ENCODE measurements at regions not wholly inside any gene's neighbourhood (a gene's known extent, or its start where the extent isn't known, plus 50 kb on each side); places are given as distances from the start of the nearest gene placed in this dataset.

DNA sequence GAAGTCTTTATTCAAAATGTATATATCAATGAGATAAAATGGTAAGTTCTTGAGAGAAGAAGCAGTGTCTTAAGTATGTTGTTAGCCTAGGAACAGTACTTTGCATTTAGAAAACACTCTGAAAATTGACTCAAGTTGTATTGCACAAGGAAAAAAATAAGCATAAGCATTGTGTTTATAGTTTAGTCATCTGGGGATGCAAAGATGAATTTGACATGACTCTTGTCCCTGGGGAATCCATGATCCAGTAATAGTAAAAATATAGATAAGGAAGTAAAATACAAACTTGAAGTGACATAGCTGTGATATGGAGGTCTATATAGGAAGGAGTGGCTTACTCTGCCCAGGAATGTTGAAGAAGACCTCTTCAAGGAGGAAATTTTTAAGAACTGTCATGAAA, 185.0 kb upstream of the PTBP2 start:
- H3K4me3 ChIP-seq (ENCODE audit: low read length), result no peak overlapping the region
- H3K4me1 ChIP-seq (ENCODE audit: low read length), result no peaks in the 10 kb centered on the region
- no peaks in the 10 kb centered on the region for H3K79me2 ChIP-seq (ENCODE audit: low read length)
- no peaks in the 10 kb centered on the region for H3K27me3 ChIP-seq (ENCODE audit: low read depth, low read length)
- H3K27ac ChIP-seq (ENCODE audit: low read length), result no peak overlapping the region
- no peaks in the 10 kb centered on the region for H3K36me3 ChIP-seq (replicated peaks; ENCODE audit: low read depth, low read length)
- no peak overlapping the region for H3K9ac ChIP-seq (ENCODE audit: low read length)
- H3K4me2 ChIP-seq (ENCODE audit: low read length), result no peak overlapping the region
- no peaks in the 10 kb centered on the region for H4K20me1 ChIP-seq (ENCODE audit: insufficient read depth, low read length)
- H3K9me3 ChIP-seq (ENCODE audit: insufficient read depth, low read length), result no peaks in the 10 kb centered on the region
- H2AFZ ChIP-seq (ENCODE audit: low read depth, low read length), result no peak overlapping the region
- no peak for TF ChIP-seq EZH2phosphoT487 (IDR thresholded peaks at IDR 0.05; ENCODE audit: low read depth)
- TF ChIP-seq, protein P1, sequence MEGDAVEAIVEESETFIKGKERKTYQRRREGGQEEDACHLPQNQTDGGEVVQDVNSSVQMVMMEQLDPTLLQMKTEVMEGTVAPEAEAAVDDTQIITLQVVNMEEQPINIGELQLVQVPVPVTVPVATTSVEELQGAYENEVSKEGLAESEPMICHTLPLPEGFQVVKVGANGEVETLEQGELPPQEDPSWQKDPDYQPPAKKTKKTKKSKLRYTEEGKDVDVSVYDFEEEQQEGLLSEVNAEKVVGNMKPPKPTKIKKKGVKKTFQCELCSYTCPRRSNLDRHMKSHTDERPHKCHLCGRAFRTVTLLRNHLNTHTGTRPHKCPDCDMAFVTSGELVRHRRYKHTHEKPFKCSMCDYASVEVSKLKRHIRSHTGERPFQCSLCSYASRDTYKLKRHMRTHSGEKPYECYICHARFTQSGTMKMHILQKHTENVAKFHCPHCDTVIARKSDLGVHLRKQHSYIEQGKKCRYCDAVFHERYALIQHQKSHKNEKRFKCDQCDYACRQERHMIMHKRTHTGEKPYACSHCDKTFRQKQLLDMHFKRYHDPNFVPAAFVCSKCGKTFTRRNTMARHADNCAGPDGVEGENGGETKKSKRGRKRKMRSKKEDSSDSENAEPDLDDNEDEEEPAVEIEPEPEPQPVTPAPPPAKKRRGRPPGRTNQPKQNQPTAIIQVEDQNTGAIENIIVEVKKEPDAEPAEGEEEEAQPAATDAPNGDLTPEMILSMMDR (IDR thresholded peaks at IDR 0.05; ENCODE audit: low read depth, low read length), result no peak

DNA sequence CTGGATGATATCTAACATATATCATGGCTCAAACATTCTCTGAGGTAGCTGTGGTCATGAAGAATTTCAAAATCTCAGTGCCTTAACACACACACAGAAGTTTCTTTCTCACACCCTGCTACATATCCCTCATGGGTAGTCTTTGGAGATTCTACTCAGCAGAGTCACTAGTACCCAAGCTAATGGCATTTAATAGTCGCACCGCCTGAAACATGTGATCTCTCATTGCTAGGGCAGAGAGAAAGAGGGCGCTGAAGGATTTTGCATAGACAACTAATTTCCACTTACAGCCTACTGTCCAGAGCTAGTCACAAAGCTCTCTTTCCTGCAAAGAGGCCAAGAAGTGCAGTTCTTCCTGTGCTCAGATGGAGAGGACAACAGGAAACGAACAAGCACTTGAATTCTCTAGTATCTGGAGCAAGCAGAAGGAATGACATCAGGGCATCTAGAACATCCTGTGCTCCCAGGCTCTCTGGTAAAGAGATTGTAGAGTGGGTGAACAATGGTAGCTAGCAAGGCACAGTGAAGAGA, 183.4 kb upstream of the PTBP2 start:
- no peak overlapping the region for H2AFZ ChIP-seq (ENCODE audit: low read depth, low read length)
- H3K4me3 ChIP-seq (ENCODE audit: low read length), result no peak overlapping the region
- no peaks in the 10 kb centered on the region for H3K9me3 ChIP-seq (ENCODE audit: insufficient read depth, low read length)
- TF ChIP-seq, protein P1 (IDR thresholded peaks at IDR 0.05; ENCODE audit: low read depth, low read length), result peak; percentile 17
- TF ChIP-seq EZH2phosphoT487 (IDR thresholded peaks at IDR 0.05; ENCODE audit: low read depth), result no peak
- H3K27me3 ChIP-seq (ENCODE audit: low read depth, low read length), result no peaks in the 10 kb centered on the region
- H3K79me2 ChIP-seq (ENCODE audit: low read length), result no peaks in the 10 kb centered on the region
- no peaks in the 10 kb centered on the region for H3K36me3 ChIP-seq (replicated peaks; ENCODE audit: low read depth, low read length)
- 0 out of 2 replicates have a peak overlapping the region, but pooled peaks have one; percentile 7 for H3K4me2 ChIP-seq (ENCODE audit: low read length)
- H3K4me1 ChIP-seq (ENCODE audit: low read length), result no peaks in the 10 kb centered on the region
- no peak overlapping the region for H3K27ac ChIP-seq (ENCODE audit: low read length)
- no peaks in the 10 kb centered on the region for H4K20me1 ChIP-seq (ENCODE audit: insufficient read depth, low read length)
- no peak overlapping the region for H3K9ac ChIP-seq (ENCODE audit: low read length)

DNA sequence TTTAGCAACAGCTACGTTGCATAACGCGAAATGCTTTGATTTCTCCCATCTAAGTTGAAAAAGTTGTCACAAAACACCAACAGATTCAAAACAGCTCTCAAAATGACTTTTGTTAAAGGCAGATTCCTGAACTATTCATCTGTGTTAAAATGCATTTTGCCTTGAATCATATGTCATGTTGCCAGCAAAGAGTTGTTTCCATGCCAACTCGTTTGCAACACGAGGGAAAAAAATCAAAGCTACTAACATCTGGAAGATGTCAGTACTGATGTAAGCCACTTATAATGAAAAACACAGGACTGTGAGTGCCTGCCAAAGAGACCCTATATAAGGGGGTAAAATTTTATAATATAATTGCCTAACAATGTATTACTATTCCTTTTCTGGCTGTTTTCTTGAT, 182.7 kb upstream of the PTBP2 start:
- Histone ChIP-seq H3K79me2 (ENCODE audit: low read length) (no peaks in the 10 kb centered on the region), H3K36me3 (replicated peaks; ENCODE audit: low read depth, low read length) (no peaks in the 10 kb centered on the region), H3K4me2 (ENCODE audit: low read length) (no peak overlapping the region), H3K9ac (ENCODE audit: low read length) (no peak overlapping the region), H2AFZ (ENCODE audit: low read depth, low read length) (no peak overlapping the region), H3K27ac (ENCODE audit: low read length) (no peak overlapping the region), H3K9me3 (ENCODE audit: insufficient read depth, low read length) (no peaks in the 10 kb centered on the region), H4K20me1 (ENCODE audit: insufficient read depth, low read length) (no peaks in the 10 kb centered on the region), H3K27me3 (ENCODE audit: low read depth, low read length) (no peaks in the 10 kb centered on the region), H3K4me1 (ENCODE audit: low read length) (no peaks in the 10 kb centered on the region), H3K4me3 (ENCODE audit: low read length) (no peak overlapping the region)
- TF ChIP-seq, protein P1 (IDR thresholded peaks at IDR 0.05; ENCODE audit: low read depth, low read length), result no peak

DNA sequence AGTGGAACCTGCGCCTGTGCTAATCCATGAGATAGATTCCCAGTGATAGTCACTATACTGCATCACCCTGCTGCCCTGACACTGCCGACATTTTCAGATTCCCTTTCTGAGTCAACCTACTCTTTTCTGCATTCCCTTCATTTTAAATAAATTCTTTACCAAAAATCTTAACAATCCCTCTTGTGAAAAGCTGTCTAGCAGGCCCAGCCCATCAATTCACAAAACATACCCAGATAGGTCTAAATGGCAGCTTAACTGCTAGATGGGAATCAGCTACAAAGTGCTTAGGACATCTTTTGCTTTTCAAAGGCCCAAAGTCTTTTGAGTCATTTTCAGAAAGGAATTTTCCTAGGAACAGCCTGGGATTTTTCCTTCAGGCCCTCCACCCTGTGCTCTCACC, 180.1 kb upstream of the PTBP2 start:
- Histone ChIP-seq H3K27ac (ENCODE audit: low read length) (no peak overlapping the region), H3K9me3 (ENCODE audit: insufficient read depth, low read length) (no peaks in the 10 kb centered on the region), H3K4me3 (ENCODE audit: low read length) (no peak overlapping the region), H3K79me2 (ENCODE audit: low read length) (no peaks in the 10 kb centered on the region), H3K36me3 (replicated peaks; ENCODE audit: low read depth, low read length) (no peaks in the 10 kb centered on the region), H3K27me3 (ENCODE audit: low read depth, low read length) (no peaks in the 10 kb centered on the region), H2AFZ (ENCODE audit: low read depth, low read length) (no peak overlapping the region), H4K20me1 (ENCODE audit: insufficient read depth, low read length) (no peaks in the 10 kb centered on the region), H3K4me2 (ENCODE audit: low read length) (no peak overlapping the region), H3K4me1 (ENCODE audit: low read length) (no peaks in the 10 kb centered on the region), H3K9ac (ENCODE audit: low read length) (no peak overlapping the region)
- no peak for TF ChIP-seq EZH2phosphoT487 (IDR thresholded peaks at IDR 0.05; ENCODE audit: low read depth)
- TF ChIP-seq, protein P1 (IDR thresholded peaks at IDR 0.05; ENCODE audit: low read depth, low read length), result no peak
